Thyroid gland (tissue), 4 donors: ENCODE measurements at regions not wholly inside any gene's neighbourhood (a gene's known extent, or its start where the extent isn't known, plus 50 kb on each side); places are given as distances from the start of the nearest gene placed in this dataset.

Experiments
- CTCF ChIP-seq, 6 experiments: fragments of 200-600 bp in 3 of 6; fragments of 450-650 bp in 3 of 6; sonication (generic) in 3 of 6; IDR thresholded peaks; one replicate each; pipeline ENCODE4 v1.5.1; 2016 to 2019; ENCODE audit warnings: antibody characterized with exemption in 6 of 6, mild to moderate bottlenecking in 2 of 6, inconsistent platforms in 1 of 6, moderate library complexity in 1 of 6
- POLR2A ChIP-seq, 2 donors: fragments of 450-650 bp; IDR thresholded peaks; one replicate each; pipeline ENCODE4 v1.6.1; 2017; ENCODE audit warnings: antibody characterized with exemption in 2 of 2, mild to moderate bottlenecking in 2 of 2, moderate library complexity in 1 of 2

- TF ChIP-seq POLR2A (IDR thresholded peaks at IDR 0.05) (peak in 1 of 2 donors; percentile 16), CTCF (IDR thresholded peaks at IDR 0.05) (peak in 1 of 6 experiments; percentile 4)
Observed at GRCh38 chr17:77372444-77373298, 231.9 kb downstream of the SEC14L1 start.
